Right lobe of liver (tissue), 6 donors: ENCODE measurements at regions not wholly inside any gene's neighbourhood (a gene's known extent, or its start where the extent isn't known, plus 50 kb on each side); places are given as distances from the start of the nearest gene placed in this dataset.

Source experiments
- ATAC-seq, 4 donors: fragments of 200-7000 bp; cut with Tn5 transposase; one replicate each; pipeline ENCODE4 v1.9.1; 2020; ENCODE audit warnings: mild to moderate bottlenecking in 4 of 4, moderate library complexity in 4 of 4
- DNase-seq, 3 donors: peaks; one replicate each; pipeline ENCODE4 v3.0.0-alpha.2; 2020
- H3K27ac ChIP-seq, 3 donors: fragments of 200-600 bp; one replicate each; pipeline ENCODE4 v1.8.0; 2022
- H3K27me3 ChIP-seq, 2 donors: fragments of 200-600 bp; one replicate each; pipeline ENCODE4 v1.8.0; 2022
- H3K36me3 ChIP-seq, 4 donors: fragments of 200-600 bp; sonication (generic) in 1 of 4; one replicate each; pipeline versions ENCODE4 v1.5.1 to v1.8.0; 2017 to 2022; ENCODE audit warnings: control low read depth in 1 of 4
- H3K4me1 ChIP-seq, 4 donors: fragments of 200-600 bp; sonication (generic) in 1 of 4; one replicate each; pipeline versions ENCODE4 v1.5.1 to v1.8.0; 2017 to 2022; ENCODE audit warnings: control low read depth in 1 of 4
- H3K4me3 ChIP-seq, 3 donors: fragments of 200-600 bp; one replicate each; pipeline ENCODE4 v1.8.0; 2022
- H3K9me3 ChIP-seq, 4 donors: fragments of 200-600 bp; sonication (generic) in 1 of 4; one replicate each; pipeline versions ENCODE4 v1.5.1 to v1.8.0; 2017 to 2022; ENCODE audit warnings: control low read depth in 1 of 4
- POLR2A ChIP-seq: fragments of 450-650 bp; IDR thresholded peaks from one replicate; pipeline ENCODE4 v1.6.1; 2017; ENCODE audit warnings: antibody characterized with exemption, mild to moderate bottlenecking
- WGBS: methylation state at CpG from one replicate; pipeline ENCODE4 v1.1.6; 2018; ENCODE audit warnings: low coverage, low lambda C conversion rate; ENCODE audit not compliant: insufficient coverage; ENCODE audit errors: missing lambda C conversion rate; 5-methylcytosine and 5-hydroxymethylcytosine counted together
- intact Hi-C, 2 donors: fragments of 100-400 bp; cut with DNase I; formaldehyde crosslinking; loops; one replicate each; pipeline versions ENCODE4 v1.11.2 to v1.14.1; 2022
- TF ChIP-seq, protein P1 (sequence below), 4 donors: fragments of 200-600 bp in 3 of 4; fragments of 450-650 bp in 1 of 4; IDR thresholded peaks; one replicate each; pipeline versions ENCODE4 v1.5.1 to v1.8.0; 2016 to 2022; ENCODE audit warnings: antibody characterized with exemption in 4 of 4, mild to moderate bottlenecking in 2 of 4
- donor health status: DM: no; HTN: yes; CAD: no.
- donor health status: DM: no; HTN: no; CAD: no.
- donor health status: DM: no; HTN: no; CAD: no.
- donor health status: DM: no; HTN: yes; CAD: no.
- donor health status: DM: no; HTN: yes; CAD: no.

DNA sequence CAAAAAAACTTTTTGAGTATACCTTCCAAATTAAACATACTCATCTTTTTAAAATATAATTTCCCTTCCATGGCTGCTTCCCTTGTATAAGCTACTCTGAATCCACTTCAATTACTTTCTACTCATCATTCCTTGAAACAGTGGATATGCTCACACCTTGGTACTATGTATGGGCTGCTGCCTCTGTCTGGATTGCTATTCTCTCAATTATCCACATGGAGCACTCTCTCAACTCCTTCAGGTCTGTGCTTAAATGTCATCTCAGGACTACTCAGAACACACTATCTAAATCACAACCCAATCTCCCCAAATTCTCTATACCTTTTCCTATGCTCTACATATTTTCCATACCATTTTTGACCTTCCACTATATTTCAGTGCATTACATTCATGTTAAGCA is 898.9 kb upstream of the EPHA5 start:
- no peak overlapping the region for H3K27ac ChIP-seq
- intact Hi-C loops = no loop called here

DNA sequence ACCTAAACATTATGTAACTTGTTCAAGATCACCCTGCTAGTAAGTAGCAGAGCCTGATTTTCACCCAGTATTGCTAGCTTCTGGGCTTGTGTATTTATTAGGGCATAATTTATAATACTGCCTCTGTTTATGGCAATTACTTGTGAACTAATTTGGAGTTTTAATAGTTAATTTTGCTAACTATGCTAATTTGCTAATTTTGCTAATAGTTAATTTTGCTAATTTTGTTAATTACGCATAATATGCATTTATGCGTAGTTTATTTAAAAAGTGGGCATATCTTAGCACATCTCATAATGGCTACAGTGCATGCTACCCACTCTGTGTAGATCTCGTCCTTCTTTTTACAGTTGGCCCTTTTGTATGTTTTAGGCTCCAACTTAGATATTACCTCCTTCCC is 898.1 kb upstream of the EPHA5 start:
- intact Hi-C loops = no loop called here
- TF ChIP-seq, protein P1, sequence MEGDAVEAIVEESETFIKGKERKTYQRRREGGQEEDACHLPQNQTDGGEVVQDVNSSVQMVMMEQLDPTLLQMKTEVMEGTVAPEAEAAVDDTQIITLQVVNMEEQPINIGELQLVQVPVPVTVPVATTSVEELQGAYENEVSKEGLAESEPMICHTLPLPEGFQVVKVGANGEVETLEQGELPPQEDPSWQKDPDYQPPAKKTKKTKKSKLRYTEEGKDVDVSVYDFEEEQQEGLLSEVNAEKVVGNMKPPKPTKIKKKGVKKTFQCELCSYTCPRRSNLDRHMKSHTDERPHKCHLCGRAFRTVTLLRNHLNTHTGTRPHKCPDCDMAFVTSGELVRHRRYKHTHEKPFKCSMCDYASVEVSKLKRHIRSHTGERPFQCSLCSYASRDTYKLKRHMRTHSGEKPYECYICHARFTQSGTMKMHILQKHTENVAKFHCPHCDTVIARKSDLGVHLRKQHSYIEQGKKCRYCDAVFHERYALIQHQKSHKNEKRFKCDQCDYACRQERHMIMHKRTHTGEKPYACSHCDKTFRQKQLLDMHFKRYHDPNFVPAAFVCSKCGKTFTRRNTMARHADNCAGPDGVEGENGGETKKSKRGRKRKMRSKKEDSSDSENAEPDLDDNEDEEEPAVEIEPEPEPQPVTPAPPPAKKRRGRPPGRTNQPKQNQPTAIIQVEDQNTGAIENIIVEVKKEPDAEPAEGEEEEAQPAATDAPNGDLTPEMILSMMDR (IDR thresholded peaks at IDR 0.05) = no peak
- no peak for TF ChIP-seq POLR2A
- no peaks in the 10 kb centered on the region for H3K27me3 ChIP-seq
- H3K27ac ChIP-seq = no peak overlapping the region
- no peaks in the 10 kb centered on the region for H3K9me3 ChIP-seq
- H3K4me1 ChIP-seq = no peaks in the 10 kb centered on the region
- no peak for DNase-seq
- no peak for ATAC-seq
- no peaks in the 10 kb centered on the region for H3K36me3 ChIP-seq
- no peak overlapping the region for H3K4me3 ChIP-seq
- 62% methylated on average over 3 of the region's 3 CpGs for WGBS

More for the DNA sequence above, 898.9 kb upstream of the EPHA5 start:
- H3K27me3 ChIP-seq = no peaks in the 10 kb centered on the region
- H3K4me1 ChIP-seq = no peaks in the 10 kb centered on the region
- no peaks in the 10 kb centered on the region for H3K9me3 ChIP-seq
- H3K36me3 ChIP-seq = no peaks in the 10 kb centered on the region
- DNase-seq (no peak), ATAC-seq (no peak)
- TF ChIP-seq POLR2A = no peak
- TF ChIP-seq, protein P1 (IDR thresholded peaks at IDR 0.05) = no peak
- H3K4me3 ChIP-seq = no peak overlapping the region

DNA sequence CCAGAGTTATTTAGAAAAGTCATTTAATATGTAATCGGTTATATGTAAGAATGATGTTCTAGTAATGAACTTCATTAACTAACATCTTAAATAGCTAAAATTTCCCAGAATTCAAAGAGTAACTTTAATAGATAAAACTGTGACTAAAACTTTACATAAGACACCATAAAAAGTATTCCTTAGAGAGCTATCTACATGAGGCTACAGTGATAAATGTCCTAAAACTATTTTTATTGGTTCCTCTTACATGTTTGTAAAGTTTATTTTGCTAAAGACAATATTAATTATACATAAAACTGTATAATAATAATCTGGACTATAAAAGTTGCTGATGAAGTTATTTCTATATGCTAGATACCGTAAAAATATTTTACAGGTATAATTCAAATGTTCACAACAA is 897.7 kb upstream of the EPHA5 start:
- 57% methylated on average over 2 of the region's 2 CpGs for WGBS
- H3K27me3 ChIP-seq = no peaks in the 10 kb centered on the region
- intact Hi-C loops = no loop called here
- no peaks in the 10 kb centered on the region for H3K4me1 ChIP-seq
- H3K36me3 ChIP-seq = no peaks in the 10 kb centered on the region
- DNase-seq (no peak), ATAC-seq (no peak)
- H3K27ac ChIP-seq = no peak overlapping the region
- no peak overlapping the region for H3K4me3 ChIP-seq
- no peaks in the 10 kb centered on the region for H3K9me3 ChIP-seq
- TF ChIP-seq, protein P1 (IDR thresholded peaks at IDR 0.05) = no peak
- TF ChIP-seq POLR2A = no peak

DNA sequence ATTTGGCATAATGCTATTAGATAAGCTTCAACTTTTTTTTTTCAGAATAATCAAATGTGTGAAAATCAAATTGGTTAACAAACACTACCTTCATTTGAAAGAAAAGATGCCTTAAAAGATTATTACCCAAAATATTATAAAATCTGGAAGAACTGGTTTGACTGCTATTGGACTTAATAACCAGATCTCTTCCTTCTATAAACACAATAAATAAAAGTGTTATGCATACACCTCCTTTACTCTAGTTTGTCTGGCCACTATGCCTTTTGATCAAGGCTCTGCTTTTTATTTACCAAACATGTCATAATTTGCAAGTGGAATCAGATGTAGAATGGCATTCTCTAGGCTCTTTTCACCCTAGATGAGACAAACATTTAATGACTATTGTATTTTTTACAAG is 897.3 kb upstream of the EPHA5 start:
- Histone ChIP-seq H3K27ac (no peak overlapping the region), H3K36me3 (no peaks in the 10 kb centered on the region), H3K27me3 (no peaks in the 10 kb centered on the region), H3K4me3 (no peak overlapping the region), H3K9me3 (no peaks in the 10 kb centered on the region), H3K4me1 (no peaks in the 10 kb centered on the region)
- no peak for ATAC-seq
- TF ChIP-seq, protein P1 (IDR thresholded peaks at IDR 0.05) = no peak
- TF ChIP-seq POLR2A = no peak
- no peak for DNase-seq
- intact Hi-C loops = no loop called here

DNA sequence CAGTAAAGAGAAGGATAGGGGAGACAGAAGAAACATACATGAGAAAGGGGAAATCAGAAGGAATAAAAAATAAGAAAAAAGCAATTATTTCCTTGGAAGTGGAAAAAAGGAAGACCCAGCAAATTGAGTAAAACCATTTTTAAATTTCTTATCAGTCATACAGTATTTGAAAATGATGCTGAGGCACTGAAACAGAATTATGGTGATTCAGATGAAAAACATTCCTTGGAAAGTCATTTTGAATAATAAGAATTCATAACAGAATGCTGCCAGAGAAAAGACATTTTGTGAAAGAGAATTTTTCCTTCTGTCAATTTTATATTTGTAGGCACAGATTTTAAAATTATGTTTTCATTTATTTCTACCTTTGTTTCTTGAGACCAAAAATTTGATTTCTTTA is 895.5 kb upstream of the EPHA5 start:
- no peaks in the 10 kb centered on the region for H3K27me3 ChIP-seq
- intact Hi-C loops = no loop called here
- H3K9me3 ChIP-seq = no peaks in the 10 kb centered on the region
- TF ChIP-seq POLR2A = no peak
- TF ChIP-seq, protein P1 (IDR thresholded peaks at IDR 0.05) = no peak
- no peak for ATAC-seq
- H3K36me3 ChIP-seq = no peaks in the 10 kb centered on the region
- H3K4me1 ChIP-seq = no peaks in the 10 kb centered on the region
- no peak overlapping the region for H3K27ac ChIP-seq
- H3K4me3 ChIP-seq = no peak overlapping the region
- DNase-seq = no peak
